HG03097 (cell line): ENCODE measurements at regions not wholly inside any gene's neighbourhood (a gene's known extent, or its start where the extent isn't known, plus 50 kb on each side); places are given as distances from the start of the nearest gene placed in this dataset.

ENCODE experiments used
- ATAC-seq: cut with Tn5 transposase; IDR thresholded peaks from one replicate; pipeline ENCODE4 v1.9.1; 2021; ENCODE audit not compliant: unreplicated experiment, low FRiP score

DNA sequence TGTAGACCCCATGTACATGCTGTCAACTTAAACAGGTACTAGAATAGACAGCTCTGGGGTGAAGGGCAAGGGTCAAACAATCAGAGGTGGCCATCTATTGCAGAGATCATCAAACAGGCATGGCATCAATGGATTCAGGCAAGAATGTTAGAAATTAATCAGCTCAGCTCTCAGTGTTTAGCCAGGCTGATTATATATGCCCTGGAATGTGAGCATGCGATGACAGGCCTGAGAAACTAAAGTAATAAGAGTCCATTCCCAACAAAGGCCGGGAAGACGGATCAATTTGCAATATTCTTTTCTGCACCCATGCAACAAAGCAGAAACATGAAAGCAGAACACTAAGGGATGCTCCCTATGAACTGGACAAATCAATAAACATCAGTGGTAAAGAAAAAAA lies 380.5 kb upstream of the SPRED2 start:
- no peak for ATAC-seq

GRCh38 chr2:65807942-65808341 lies 375.5 kb upstream of the SPRED2 start:
- no peak for ATAC-seq

DNA sequence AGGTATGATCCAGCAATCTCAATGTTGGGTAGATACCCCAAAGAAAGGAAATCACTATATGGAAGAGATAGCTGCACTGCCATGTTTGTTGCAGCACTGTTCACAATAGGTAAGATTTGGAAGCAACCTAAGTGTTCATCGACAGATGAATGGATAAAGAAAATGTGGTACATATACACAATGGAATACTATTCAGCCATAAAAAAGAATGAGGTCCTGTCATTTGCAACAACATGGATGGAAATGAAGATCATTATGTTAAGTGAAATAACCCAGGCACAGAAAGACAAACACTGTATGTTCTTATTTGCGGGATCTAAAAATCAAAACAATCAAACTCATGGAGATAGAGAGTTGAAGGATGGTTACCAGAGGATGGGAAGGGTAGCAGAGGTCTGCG lies 372.4 kb upstream of the SPRED2 start:
- ATAC-seq, result no peak

- no peak for ATAC-seq
Measured at GRCh38 chr2:65802298-65802942, 370.0 kb upstream of the SPRED2 start.

GRCh38 chr2:65800998-65801397 lies 368.6 kb upstream of the SPRED2 start:
- no peak for ATAC-seq

- ATAC-seq, result no peak
Measured at GRCh38 chr2:65799141-65799854, 366.9 kb upstream of the SPRED2 start.

GRCh38 chr2:65798641-65799040 lies 366.2 kb upstream of the SPRED2 start:
- no peak for ATAC-seq

GRCh38 chr2:65794994-65795393 lies 362.6 kb upstream of the SPRED2 start:
- ATAC-seq, result no peak

DNA sequence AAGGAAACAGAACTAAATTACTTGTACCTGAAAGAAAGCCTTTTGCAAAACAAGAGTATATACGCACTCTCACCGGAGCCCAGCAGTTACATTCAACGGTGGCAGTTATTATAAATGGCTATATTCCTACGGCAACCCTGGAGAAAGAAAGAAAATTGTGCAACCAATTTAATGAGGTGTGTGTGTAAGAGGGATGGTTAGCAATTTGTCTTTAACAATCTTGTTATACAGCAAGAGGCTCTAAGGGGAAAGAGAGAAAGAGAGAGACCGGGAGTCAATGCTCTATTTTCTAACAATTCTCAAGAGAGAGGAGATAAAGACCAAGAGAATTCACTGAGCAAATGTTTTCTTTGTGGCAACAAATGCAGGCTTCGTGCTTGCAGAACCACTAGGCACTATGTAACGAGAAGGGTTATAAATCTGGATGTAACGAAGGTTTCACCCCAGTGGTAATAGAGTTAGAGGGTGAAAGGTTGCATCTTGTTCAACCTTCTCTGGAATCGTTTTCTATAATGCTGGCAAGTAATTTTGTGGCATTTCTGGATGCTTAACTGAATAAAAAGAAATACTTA lies 359.1 kb upstream of the SPRED2 start:
- ATAC-seq, result no peak

DNA sequence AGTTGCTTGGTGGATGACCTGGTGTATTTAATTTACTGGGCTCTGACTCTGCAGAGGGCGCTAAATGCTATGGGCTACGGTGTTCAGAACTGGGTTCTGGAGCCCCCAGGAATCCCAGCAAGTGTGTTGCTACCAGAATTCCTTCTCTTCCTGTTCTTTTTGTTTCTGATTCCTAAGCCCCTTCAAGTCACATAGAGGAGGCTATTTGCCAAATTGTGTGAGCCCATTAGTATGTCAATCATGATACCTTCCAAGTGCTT lies 358.2 kb upstream of the SPRED2 start:
- ATAC-seq, result no peak

- no peak for ATAC-seq
Measured at GRCh38 chr2:65789923-65790675, 357.7 kb upstream of the SPRED2 start.

DNA sequence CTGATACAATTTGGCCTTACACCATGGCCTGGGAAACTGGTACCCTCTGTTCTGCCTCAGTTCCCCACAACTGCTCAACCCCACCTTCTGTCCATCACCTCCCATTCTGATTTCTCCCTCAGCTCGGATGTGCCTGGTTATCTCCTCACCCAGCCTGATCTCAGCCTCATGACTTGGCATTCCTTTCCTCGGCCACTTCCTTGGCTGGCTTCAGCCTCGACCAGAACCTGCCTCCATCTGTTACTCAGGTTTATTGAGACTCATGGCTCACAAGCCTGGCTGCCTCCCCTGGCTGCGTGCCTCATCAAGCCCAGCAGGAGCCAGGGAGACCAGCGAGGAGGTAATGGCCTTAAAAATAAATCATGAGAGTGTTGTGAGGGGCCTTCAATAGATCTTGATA lies 356.2 kb upstream of the SPRED2 start:
- ATAC-seq, result no peak

GRCh38 chr2:65786765-65787164 lies 354.4 kb upstream of the SPRED2 start:
- ATAC-seq, result no peak

GRCh38 chr2:65786007-65786717 lies 353.8 kb upstream of the SPRED2 start:
- ATAC-seq, result no peak

DNA sequence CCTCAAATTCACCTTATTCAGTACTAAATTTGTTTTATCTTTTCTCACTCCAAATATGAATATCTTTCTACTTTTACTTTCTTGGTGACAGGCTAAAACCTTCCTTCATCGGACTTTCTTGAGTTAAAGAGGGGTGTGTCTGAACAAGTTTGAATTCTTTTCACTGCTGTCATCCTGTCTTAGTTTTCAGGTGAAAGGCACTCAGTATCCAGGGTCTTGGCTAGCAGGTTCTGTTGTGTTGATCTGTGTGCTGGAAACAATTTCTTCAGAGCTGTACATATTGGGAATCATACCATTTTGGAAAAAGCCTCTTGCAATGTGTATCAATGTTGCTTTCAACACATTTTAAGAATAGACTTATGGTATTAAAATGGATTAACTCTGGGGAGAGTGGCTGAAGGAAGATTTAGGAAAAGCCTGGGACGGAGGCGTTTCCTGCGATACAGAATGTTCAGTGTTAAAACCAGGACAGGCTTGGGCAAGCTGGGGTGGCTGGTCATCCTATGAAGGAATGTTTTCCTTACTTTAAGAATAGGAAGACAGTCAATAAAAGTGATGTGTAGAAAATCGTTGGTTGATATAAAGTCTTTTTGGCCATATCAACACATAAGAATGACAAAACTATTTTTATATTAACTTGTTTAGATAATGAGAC lies 350.7 kb upstream of the SPRED2 start:
- ATAC-seq, result no peak

GRCh38 chr2:65782186-65782585 lies 349.8 kb upstream of the SPRED2 start:
- no peak for ATAC-seq

DNA sequence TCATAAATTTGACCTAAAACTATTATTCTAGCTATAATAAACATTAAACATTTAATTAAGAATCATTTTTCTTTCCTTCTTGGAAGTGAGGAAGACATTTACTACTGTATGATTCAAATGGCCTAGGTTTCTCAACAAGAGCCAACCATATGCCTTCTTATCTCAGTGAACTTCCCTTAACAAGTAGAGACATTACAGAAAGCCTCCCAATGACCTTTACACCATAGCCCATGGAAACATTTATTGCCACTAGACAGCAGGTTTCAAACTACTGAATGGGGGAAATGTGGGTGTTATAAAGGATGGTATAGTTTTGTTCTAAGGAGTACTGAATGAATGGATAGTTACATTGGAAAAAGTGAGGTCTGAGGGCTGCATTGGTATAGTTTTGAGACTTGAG lies 349.4 kb upstream of the SPRED2 start:
- ATAC-seq, result no peak

DNA sequence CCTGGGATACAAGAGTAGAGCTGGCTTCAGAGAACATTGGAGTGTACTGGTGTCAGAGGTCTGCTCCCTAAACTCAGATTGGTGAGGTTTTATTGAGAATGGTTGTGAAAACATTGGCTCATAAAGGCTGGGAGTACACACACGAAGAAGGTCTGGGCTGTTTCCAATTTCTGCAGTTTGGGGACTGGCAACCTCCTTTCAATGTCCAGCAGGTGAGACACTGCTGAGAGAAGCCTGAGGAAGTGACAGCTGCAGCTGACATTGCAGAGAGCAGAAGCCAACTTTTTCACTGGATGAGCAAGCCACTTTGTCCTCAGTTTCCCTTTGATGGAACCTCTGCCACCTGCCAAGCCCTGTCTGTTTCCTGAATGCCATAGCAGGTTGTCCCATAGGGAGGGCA lies 346.6 kb upstream of the SPRED2 start:
- ATAC-seq, result no peak

DNA sequence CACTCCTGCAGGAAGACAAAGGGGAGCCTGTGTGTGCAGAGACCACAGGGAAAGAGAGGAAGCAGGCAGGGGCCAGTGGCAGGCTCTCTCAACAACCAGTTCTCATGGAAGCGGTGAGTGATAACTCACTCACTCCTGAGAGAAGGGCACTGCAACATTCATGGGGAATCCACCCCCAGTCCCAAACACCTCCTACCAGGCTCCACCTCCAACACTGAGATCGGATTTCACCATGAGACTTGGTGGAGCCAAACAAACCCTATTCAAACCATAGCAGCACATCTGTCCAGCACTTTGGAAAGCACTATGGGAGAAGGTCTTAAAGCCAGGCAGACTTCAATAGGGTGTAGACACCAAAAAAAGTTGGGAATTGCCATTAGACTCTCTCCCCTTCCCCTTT lies 345.7 kb upstream of the SPRED2 start:
- no peak for ATAC-seq

DNA sequence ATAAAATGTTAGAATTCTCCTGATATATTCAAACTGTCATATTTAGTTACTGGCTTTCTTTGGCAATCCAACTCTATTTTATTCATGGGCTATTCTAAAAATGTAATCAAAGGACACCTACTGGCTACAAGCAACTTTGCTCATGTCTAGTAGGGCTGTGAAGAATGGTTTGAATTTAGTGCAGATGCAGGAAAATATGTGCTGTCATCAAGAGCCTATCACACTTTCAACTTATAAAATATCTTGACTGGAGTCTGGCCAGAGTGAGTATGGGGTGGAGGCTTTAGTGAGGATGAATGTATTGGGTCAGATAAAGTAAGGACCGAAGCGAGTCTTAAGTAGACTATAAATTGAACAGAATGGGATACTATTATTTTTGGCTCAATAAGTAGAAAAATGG lies 343.4 kb upstream of the SPRED2 start:
- no peak for ATAC-seq

GRCh38 chr2:65767946-65768345 lies 335.5 kb upstream of the SPRED2 start:
- ATAC-seq, result no peak
